Neural crest cell (in vitro differentiated cells): ENCODE measurements at regions not wholly inside any gene's neighbourhood (a gene's known extent, or its start where the extent isn't known, plus 50 kb on each side); places are given as distances from the start of the nearest gene placed in this dataset.

ENCODE experiments used
- DNase-seq: peaks from one replicate; pipeline ENCODE4 v3.0.0; 2021; ENCODE audit warnings: low read depth, mixed read lengths, low spot score
- H3K27ac Mint-ChIP-seq: one replicate; pipeline ENCODE4 v1.8.0; 2021; ENCODE audit warnings: mild to moderate bottlenecking, mixed read lengths; ENCODE audit not compliant: unreplicated experiment
- H3K27me3 Mint-ChIP-seq: 2 replicates; pipeline ENCODE4 v1.8.0; 2021; ENCODE audit warnings: low read depth, mild to moderate bottlenecking, mixed read lengths
- H3K36me3 Mint-ChIP-seq: 2 replicates; pipeline ENCODE4 v1.8.0; 2021; ENCODE audit warnings: low read depth, mild to moderate bottlenecking, mixed read lengths
- H3K4me1 Mint-ChIP-seq: 2 replicates; pipeline ENCODE4 v1.8.0; 2021; ENCODE audit warnings: mixed read lengths
- H3K4me3 Mint-ChIP-seq: one replicate; pipeline ENCODE4 v1.8.0; 2021; ENCODE audit warnings: mild to moderate bottlenecking, mixed read lengths
- H3K9me3 Mint-ChIP-seq: 2 replicates; pipeline ENCODE4 v1.8.0; 2021; ENCODE audit warnings: mixed read lengths
- TF ChIP-seq, protein P1 (sequence below): fragments of 200-600 bp; sonication (generic); conservative IDR thresholded peaks from 2 replicates; pipeline ENCODE4 v1.5.0; 2021; ENCODE audit warnings: antibody characterized with exemption, mild to moderate bottlenecking

DNA sequence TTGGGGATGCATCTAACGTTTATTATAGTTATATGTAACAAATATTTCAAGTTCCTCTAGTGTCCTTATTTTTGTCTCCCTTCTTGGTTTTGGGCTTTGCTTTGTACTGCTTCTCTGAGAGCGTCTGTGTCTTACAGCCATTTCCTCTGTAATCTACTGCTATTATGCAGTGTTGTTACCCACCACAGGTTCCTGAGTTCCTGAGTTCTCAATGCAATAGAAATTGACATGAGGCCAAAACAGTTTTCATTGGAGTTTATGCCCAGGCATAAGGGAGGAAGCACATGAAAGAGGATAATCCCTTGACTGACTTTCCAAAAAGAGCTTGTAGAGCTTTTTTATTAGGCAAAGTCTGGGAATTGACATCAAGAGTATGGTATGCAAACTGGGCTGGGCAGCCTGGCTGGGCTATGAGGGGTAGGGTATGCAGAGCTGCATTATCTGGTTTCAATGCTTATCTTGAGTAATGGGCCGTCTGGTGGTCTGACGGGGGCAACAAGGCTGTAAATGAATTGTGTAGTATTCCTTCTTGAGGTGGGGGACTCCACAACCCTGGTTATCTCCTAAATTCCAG, 722.5 kb upstream of the ATXN7L3B start:
- Mint-ChIP-seq H3K27ac (no peak overlapping the region), H3K4me3 (no peak overlapping the region), H3K9me3 (no peaks in the 10 kb centered on the region), H3K4me1 (no peaks in the 10 kb centered on the region), H3K27me3 (no peaks in the 10 kb centered on the region), H3K36me3 (no peaks in the 10 kb centered on the region)
- no peak for DNase-seq
- TF ChIP-seq, protein P1, sequence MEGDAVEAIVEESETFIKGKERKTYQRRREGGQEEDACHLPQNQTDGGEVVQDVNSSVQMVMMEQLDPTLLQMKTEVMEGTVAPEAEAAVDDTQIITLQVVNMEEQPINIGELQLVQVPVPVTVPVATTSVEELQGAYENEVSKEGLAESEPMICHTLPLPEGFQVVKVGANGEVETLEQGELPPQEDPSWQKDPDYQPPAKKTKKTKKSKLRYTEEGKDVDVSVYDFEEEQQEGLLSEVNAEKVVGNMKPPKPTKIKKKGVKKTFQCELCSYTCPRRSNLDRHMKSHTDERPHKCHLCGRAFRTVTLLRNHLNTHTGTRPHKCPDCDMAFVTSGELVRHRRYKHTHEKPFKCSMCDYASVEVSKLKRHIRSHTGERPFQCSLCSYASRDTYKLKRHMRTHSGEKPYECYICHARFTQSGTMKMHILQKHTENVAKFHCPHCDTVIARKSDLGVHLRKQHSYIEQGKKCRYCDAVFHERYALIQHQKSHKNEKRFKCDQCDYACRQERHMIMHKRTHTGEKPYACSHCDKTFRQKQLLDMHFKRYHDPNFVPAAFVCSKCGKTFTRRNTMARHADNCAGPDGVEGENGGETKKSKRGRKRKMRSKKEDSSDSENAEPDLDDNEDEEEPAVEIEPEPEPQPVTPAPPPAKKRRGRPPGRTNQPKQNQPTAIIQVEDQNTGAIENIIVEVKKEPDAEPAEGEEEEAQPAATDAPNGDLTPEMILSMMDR: no peak

- Mint-ChIP-seq H3K4me1 (no peaks in the 10 kb centered on the region), H3K27me3 (no peaks in the 10 kb centered on the region), H3K36me3 (no peaks in the 10 kb centered on the region), H3K4me3 (no peak overlapping the region), H3K9me3 (peaks cover 10% of the 10 kb centered on the region), H3K27ac (no peak overlapping the region)
- no peak for DNase-seq
- TF ChIP-seq, protein P1: no peak
Observed at GRCh38 chr12:73817161-73817560, 720.5 kb upstream of the ATXN7L3B start.

- Mint-ChIP-seq H3K27me3 (no peaks in the 10 kb centered on the region), H3K4me1 (no peaks in the 10 kb centered on the region)
- no peak for DNase-seq
Observed at GRCh38 chr12:73833746-73834145, 703.9 kb upstream of the ATXN7L3B start.

GRCh38 chr12:73841963-73842362, 695.7 kb upstream of the ATXN7L3B start:
- Mint-ChIP-seq H3K4me3 (no peak overlapping the region), H3K36me3 (no peaks in the 10 kb centered on the region), H3K9me3 (no peaks in the 10 kb centered on the region), H3K4me1 (peaks cover 5% of the 10 kb centered on the region), H3K27me3 (no peaks in the 10 kb centered on the region), H3K27ac (no peak overlapping the region)
- TF ChIP-seq, protein P1: no peak
- DNase-seq: no peak

More at GRCh38 chr12:73833746-73834145, 703.9 kb upstream of the ATXN7L3B start:
- Mint-ChIP-seq H3K4me3 (no peak overlapping the region), H3K27ac (no peak overlapping the region), H3K36me3 (no peaks in the 10 kb centered on the region), H3K9me3 (no peaks in the 10 kb centered on the region)
- TF ChIP-seq, protein P1: no peak

- no peak overlapping the region for H3K27ac Mint-ChIP-seq
- no peak overlapping the region for H3K4me3 Mint-ChIP-seq
- no peaks in the 10 kb centered on the region for H3K4me1 Mint-ChIP-seq
- TF ChIP-seq, protein P1: no peak
- no peaks in the 10 kb centered on the region for H3K36me3 Mint-ChIP-seq
- H3K27me3 Mint-ChIP-seq: no peaks in the 10 kb centered on the region
- no peaks in the 10 kb centered on the region for H3K9me3 Mint-ChIP-seq
- DNase-seq: no peak
Observed at GRCh38 chr12:73863546-73863945, 674.1 kb upstream of the ATXN7L3B start.
